NCI-H2171 treated with DMSO at 0.1 percent for 48 hours (cell line): ENCODE measurements at regions not wholly inside any gene's neighbourhood (a gene's known extent, or its start where the extent isn't known, plus 50 kb on each side); places are given as distances from the start of the nearest gene placed in this dataset.
"Not testable (repeated sequence)": the region's sequence is repeated elsewhere in the genome, so short reads cannot be mapped to it uniquely, and the experiment has no call there.

Experiments used
- DNase-seq: peaks from one replicate; lab custom pipeline; 2025; lab: John Stamatoyannopoulos, UW

GRCh38 chr9:115400796-115401195, 282.8 kb upstream of the TNC start:
- DNase-seq: no peak

DNA sequence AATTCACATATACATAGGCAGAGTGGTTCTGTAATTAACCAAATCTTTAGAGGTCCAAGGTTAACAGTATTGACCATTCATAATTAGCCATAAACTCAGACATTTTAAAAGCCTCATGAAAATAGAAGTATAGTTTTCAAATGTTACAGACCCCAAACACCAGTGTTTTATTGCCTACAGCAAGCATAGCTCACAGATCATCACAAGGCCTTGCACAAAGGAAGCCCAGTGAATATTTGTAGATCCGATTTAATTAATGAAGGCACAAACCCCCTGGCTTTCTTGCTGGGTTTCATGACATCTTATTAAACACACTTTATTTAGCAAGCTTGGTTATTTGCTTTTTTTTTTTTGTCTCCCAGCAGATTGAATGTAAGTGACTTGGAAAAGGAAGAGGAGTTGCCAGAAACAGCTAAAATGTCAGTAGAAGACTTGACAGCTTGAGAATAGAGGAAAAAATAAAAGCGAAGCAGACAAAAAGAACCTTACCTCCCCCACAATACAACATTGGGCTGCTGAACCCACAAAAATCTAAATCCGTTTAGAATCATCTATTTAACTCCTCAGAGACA, 283.9 kb upstream of the TNC start:
- DNase-seq: no peak

DNA sequence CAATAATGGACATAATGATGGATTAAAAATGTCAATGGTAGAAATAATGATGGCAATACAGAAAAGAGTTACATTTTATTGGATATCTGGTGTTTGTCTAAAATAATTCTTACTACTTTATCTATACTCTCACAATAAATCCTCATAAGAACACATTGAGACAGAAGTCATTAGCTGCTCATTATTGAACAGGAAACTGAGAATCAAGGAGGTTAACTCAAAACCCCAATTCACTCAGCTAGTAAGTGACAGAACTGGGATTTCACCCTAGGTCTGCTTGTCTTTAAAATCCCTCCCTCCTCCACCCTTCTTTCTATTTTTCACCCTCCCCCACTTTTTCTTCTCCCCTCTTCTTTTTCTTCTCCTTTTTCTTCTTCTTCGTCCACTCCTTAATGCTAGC, 285.8 kb upstream of the TNC start:
- no peak for DNase-seq

GRCh38 chr9:115404311-115404710, 286.4 kb upstream of the TNC start:
- no peak for DNase-seq

DNA sequence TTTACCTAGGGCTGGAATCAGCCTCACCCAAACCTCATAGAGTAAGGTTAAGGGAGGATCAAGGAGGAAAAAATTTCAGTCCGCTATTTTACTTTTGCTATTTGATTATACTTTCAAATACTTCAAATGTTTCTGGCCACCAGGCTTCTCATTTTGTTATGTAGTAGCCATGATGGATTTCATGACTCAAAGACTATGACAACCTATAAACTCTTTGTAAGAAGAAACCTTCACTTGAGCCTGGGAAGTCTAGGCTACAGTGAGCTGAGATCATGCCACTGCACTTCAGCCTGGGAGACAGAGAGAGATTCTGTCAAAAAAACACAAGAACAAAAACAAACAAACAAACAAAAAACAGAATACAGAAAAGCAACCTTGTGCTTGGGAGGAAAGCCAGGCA, 293.6 kb upstream of the TNC start:
- no peak for DNase-seq

- no peak for DNase-seq
Observed at GRCh38 chr9:115411993-115412452, 294.1 kb upstream of the TNC start.

GRCh38 chr9:115412656-115413055, 294.7 kb upstream of the TNC start:
- DNase-seq: no peak

DNA sequence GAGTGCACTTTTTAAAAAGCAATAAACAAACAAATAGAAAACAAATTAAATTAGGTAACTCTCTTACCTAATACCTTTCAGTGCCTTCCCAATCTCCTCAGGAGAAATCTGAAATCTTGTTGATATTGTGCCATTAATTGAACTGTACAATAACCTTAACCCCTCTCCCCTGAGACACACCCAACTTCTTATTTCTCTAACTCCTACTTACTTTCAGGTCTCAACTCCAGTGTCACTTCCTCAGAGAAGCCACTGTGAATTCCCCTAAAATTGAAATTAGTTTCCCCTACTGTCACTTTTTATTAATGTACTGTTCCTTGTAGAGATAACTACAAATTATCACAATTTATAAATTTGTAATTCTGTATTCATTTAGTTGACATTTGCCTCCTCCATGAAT, 295.3 kb upstream of the TNC start:
- no peak for DNase-seq

DNA sequence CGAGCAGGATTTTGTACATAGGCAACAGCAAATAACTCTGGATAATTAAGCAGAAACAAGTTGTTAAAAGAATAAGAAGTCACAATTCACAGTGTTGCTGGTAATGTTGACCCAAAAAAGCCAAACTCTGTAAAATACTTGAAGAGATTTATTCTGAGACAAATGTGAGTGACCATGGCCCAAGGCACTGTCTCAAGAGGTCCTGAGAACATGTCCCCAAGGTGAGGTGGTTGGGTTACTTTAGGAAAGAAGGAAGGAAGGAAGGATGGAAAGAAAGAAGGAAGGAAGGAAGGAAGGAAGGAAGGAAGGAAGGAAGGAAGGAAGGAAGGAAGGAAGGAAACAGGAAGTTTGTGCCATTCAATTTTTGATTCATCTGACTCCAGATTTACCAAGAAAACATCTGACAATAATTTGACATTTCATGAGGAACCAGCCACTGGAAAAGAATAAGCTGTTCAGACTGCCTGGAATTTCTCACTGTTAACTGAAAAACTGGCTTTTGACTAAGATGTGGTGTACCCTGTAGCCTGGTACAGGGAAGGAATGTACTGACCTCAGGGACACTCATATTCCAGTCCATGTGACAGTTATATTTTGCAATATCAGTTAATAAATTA, 295.9 kb upstream of the TNC start:
- DNase-seq: no peak

DNA sequence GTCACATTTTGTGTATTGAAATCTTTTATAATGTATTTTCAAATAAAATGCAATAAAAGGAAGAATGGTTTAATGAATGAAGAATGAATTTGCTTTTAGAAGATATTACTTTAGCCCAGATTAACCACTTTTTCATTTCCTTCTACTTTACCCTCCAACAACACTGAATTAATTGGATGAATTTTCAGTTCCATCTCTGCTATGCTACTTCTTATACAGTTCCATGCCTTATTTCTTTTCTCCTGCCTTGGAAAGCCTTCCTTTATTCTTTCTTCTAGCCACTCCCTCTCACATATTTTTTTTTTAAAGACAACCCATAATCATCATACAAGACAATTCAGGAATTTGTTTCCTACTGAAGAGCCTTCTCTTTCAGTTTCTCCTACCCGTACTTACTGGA, 296.6 kb upstream of the TNC start:
- no peak for DNase-seq

GRCh38 chr9:115415450-115415849, 297.5 kb upstream of the TNC start:
- DNase-seq: no peak

DNA sequence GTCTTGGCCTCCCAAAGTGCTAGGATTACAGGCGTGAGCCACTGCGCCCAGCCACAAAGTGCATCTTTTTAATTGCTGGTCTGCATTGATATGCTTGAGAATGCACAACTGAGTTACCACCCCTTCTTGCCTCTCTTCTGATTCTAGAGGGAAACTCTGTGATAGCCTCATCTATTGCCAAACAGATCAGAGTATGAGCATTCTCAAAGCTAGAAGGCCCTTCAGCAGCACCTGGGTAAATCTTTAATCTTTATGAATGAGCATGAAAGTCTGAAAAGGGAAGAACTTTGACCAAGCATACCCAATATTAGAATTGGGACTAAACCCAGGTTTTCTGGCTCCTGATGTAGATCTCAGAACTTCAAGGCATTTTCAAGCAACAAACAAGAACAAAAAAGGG, 298.3 kb upstream of the TNC start:
- DNase-seq: no peak

GRCh38 chr9:115418181-115418580, 300.2 kb upstream of the TNC start:
- DNase-seq: not testable (repeated sequence)

- DNase-seq: no peak
Observed at GRCh38 chr9:115422932-115423440, 305.0 kb upstream of the TNC start.

DNA sequence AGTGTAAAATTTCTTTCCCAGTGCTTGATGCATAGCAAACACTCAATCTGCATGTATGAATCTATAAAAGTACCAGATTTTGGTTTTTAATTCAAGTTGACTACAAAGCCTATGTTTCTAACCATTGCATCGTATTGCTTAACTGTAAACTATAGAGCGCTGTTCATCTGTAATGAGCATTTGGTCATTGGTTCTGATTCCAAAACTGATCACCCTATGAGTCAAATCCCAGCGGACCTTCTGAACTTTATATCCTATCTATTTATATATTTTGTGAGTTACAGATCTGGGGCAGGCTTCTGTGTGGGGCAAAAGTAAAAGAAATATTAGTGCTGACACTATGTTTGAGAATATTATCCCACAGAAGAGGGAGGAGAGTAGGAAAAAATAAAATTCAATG, 305.7 kb upstream of the TNC start:
- no peak for DNase-seq

DNA sequence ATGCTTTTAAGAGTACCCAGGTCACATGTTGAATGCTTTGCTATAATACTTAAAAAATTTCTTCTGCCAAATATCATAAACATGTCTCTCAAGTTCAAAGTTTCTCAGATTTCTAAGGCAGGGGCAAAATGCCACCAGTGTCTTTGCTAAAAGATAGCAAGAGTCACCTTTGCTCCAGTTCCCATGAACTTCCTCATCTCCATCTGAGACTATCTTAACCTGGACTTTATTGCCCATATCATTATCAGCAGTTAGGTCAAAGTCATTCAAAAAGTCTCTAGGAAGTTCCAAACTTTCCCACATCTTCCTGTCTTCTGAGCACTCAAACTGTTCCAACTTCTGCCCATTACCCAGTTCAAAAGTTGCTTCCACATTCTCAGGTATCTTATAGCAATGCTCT, 307.6 kb upstream of the TNC start:
- no peak for DNase-seq

DNA sequence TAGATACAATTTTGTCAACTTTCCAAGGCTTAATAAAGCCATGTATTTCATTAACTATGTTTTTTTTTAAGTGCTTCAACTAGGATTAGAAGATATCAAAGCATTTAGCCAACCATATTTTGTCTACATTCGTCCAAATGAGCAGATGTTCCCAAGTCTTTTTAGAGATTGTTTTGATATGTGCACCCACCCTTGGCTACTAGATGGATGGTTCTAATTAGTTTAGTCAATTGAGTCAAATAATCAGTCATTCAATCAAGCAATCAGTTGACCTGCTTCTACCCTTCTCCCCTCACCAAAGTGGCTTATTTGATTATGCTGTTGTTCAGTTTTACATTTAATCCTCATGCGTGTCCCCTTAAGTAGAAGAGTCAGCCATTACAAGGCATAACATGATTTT, 319.5 kb upstream of the TNC start:
- peak; percentile 50 for DNase-seq

GRCh38 chr9:115439641-115440040, 321.7 kb upstream of the TNC start:
- no peak for DNase-seq

GRCh38 chr9:115442054-115442453, 324.1 kb upstream of the TNC start:
- no peak for DNase-seq

- no peak for DNase-seq
Observed at GRCh38 chr9:115443890-115444289, 325.9 kb upstream of the TNC start.

DNA sequence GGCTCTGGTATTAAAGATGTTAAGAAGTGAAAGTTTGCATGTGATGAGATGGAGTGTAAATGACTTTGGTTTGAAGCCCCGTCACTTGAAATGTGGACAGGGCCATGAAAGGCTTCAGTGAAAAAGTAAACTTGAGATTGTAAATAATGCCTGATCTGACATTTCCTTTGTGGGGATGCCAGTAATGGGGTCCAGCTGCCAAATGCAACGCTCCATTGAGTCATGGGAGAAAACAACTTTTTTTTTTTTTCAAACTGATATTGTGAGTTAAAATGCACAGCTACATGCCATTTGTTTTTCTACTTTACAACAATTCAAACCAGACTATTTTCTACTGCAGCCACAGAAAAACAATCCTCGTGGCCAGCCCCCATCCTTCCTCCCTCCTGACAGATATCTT, 327.0 kb upstream of the TNC start:
- peak; percentile 76 for DNase-seq

DNA sequence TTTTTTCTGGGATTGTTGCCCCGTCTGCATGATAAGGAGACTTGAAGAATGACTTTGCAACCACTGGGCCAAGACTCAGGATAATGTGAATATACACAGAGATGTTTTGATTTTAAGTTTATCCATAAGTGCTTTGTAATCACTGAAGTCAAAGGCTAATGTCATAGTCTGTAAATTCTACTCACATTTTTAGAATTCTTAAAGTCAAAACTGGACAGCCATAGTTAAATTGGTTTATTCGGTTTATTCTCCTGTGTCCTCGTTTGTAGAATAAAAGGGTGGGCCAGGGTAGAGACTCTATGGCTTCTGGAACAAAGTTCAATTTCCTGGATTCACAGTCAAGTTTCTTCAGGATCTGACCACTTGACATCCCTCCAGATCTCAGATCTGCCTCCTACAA, 327.7 kb upstream of the TNC start:
- DNase-seq: no peak

DNA sequence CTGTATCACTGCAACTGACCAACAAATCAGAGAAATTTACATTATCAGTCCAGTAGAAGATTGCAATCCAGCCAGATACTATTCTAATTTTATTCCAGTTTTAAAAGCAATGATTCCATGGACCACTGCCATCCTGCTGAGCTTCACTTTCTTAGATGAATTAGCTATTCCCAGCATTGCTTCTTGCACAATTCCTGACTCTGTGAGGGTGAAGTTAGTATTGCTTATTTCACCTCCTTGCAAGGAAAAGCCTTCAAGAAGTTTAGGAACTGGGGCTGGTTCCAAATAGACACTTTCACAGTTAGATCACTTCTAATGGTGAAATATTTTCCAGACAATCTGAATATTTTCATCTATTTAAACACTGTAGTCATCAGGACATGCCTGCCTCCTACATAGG, 338.6 kb upstream of the TNC start:
- DNase-seq: no peak

GRCh38 chr9:115461280-115461679, 343.3 kb upstream of the TNC start:
- no peak for DNase-seq
